Astrocyte (in vitro differentiated cells and primary cell): ENCODE measurements at regions not wholly inside any gene's neighbourhood (a gene's known extent, or its start where the extent isn't known, plus 50 kb on each side); places are given as distances from the start of the nearest gene placed in this dataset.

Experiments
- EZH2 ChIP-seq: IDR thresholded peaks from 2 replicates; pipeline ENCODE4 v1.6.1; 2012; ENCODE audit warnings: mild to moderate bottlenecking, low read length, inconsistent platforms; ENCODE audit not compliant: insufficient read depth
- TF ChIP-seq, protein P1 (sequence below): IDR thresholded peaks from 2 replicates; pipeline ENCODE4 v1.5.1; 2011; ENCODE audit warnings: low read depth, mild to moderate bottlenecking, inconsistent platforms, low read length, moderate library complexity; ENCODE audit not compliant: insufficient read depth

DNA sequence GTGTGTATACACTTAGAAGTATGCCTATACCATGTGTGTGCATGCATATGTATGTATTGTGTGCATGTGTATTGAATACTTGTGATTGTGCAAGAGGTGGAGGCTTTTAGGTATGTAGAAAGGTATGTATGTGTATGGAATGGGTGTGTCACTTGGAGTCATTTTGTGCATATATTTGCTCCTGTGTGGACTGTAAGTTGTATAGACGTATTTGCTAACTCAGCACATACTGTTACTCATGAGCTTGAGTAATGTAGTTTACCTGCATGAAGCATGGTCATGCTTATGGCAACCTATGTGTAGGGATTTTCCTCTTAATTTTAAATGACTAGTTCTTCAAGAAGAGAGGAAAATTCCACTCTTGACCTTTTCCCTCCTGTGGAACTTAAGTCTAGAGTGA, 507.6 kb upstream of the LARGE1 start:
- TF ChIP-seq, protein P1, sequence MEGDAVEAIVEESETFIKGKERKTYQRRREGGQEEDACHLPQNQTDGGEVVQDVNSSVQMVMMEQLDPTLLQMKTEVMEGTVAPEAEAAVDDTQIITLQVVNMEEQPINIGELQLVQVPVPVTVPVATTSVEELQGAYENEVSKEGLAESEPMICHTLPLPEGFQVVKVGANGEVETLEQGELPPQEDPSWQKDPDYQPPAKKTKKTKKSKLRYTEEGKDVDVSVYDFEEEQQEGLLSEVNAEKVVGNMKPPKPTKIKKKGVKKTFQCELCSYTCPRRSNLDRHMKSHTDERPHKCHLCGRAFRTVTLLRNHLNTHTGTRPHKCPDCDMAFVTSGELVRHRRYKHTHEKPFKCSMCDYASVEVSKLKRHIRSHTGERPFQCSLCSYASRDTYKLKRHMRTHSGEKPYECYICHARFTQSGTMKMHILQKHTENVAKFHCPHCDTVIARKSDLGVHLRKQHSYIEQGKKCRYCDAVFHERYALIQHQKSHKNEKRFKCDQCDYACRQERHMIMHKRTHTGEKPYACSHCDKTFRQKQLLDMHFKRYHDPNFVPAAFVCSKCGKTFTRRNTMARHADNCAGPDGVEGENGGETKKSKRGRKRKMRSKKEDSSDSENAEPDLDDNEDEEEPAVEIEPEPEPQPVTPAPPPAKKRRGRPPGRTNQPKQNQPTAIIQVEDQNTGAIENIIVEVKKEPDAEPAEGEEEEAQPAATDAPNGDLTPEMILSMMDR: no peak
- TF ChIP-seq EZH2: no peak
